ENCODE measurements at regions not wholly inside any gene's neighbourhood (a gene's known extent, or its start where the extent isn't known, plus 50 kb on each side); places are given as distances from the start of the nearest gene placed in this dataset.

GRCh38 chr13:76025392-76025791 lies 389.3 kb downstream of the LMO7 start:
- intact Hi-C loops (cut with DNase I), result no loop called here
- no peak for DNase-seq (ENCODE audit: low spot score)

- intact Hi-C loops (cut with DNase I), result no loop called here
- no peak for DNase-seq (ENCODE audit: low spot score)
Observed at GRCh38 chr13:76024151-76024550, 388.0 kb downstream of the LMO7 start.

- no peak for DNase-seq (ENCODE audit: low spot score)
- intact Hi-C loops (cut with DNase I), result no loop called here
Observed at GRCh38 chr13:76023652-76024051, 387.5 kb downstream of the LMO7 start.

- no peak for DNase-seq (ENCODE audit: low spot score)
- intact Hi-C loops (cut with DNase I), result no loop called here
Observed at GRCh38 chr13:76020421-76020955, 384.4 kb downstream of the LMO7 start.

GRCh38 chr13:76019421-76020044 lies 383.4 kb downstream of the LMO7 start:
- no peak for DNase-seq (ENCODE audit: low spot score)
- intact Hi-C loops (cut with DNase I), result no loop called here

GRCh38 chr13:76017861-76018556 lies 381.9 kb downstream of the LMO7 start:
- intact Hi-C loops (cut with DNase I), result no loop called here
- DNase-seq (ENCODE audit: low spot score), result no peak

GRCh38 chr13:76016799-76017400 lies 380.8 kb downstream of the LMO7 start:
- intact Hi-C loops (cut with DNase I), result no loop called here
- DNase-seq (ENCODE audit: low spot score), result no peak

DNA sequence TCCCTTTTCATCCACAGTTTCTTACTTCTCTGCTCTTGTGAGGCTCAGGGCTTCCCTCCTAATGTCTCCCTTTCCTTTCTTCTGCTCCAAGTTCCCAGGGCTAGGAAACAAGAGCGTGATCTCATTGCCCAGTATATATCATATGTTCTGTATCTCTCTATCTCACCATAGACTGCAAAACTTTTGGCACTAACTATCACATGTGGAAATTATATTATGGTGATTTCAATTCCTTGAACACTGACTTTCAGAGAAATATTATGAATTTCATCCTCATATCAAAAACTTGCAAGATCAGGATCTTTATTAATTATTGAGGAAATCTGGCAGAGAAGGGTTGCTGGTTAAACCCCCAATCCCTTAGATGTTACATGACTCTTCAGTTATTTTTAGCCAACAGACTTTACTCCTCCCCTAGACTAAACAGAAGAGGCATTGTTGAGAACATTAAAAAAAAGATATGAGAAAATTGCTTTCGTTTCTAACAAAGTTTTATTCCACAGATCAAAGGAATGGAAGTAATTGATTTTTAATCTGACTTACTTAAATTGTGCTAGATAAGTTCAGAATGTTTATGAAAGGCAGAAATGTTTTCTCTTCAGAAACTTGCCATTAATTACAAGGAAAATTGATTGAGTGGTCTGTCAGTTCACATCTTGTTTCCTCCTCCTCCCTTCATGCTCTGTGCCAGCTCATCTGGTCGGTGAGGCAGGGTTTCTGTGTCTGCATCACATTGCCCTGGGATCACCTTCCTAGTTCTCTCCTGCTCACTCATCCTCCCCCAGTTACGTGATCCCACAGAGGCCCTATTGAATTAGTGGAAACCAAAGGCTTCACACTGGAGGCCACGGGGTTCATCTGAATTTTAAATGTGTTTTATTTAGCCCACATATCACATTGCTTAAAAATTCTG lies 378.5 kb downstream of the LMO7 start:
- intact Hi-C loops (cut with DNase I), result no loop called here
- DNase-seq (ENCODE audit: low spot score), result no peak

DNA sequence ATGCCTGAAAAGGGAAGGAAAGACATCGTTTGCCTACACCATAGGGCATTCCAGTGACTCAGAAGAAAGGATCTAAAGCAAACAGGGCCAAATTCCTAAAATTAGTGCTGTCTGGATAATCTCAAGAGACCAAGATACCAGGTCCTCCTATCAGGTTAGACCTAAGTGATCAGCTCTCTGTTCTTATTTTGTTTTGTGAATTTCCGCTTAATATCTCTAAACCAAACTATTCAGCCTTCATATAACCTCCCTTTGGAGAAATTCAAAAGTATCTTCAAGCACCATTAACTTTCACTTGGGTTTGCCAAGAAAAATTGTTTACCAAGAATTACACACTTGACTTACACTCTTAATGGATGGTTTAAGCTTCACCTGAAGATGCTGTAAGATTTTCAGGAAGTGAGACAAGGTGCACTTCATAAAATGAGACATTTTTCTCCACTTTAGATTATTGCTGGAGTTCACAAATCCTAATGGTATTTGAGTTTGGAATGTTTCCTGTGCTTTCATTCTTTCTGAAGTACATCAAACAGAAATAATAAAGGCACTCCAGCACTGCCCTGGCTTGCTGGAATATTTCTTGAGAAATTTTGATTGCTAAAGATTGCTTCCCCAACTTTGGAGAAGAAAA lies 376.1 kb downstream of the LMO7 start:
- intact Hi-C loops (cut with DNase I), result no loop called here
- no peak for DNase-seq (ENCODE audit: low spot score)

- no peak for DNase-seq (ENCODE audit: low spot score)
- intact Hi-C loops (cut with DNase I), result no loop called here
Observed at GRCh38 chr13:76009267-76009890, 373.2 kb downstream of the LMO7 start.

GRCh38 chr13:76004416-76004815 lies 368.3 kb downstream of the LMO7 start:
- intact Hi-C loops (cut with DNase I), result no loop called here
- DNase-seq (ENCODE audit: low spot score), result no peak

GRCh38 chr13:76000131-76000530 lies 364.0 kb downstream of the LMO7 start:
- no peak for DNase-seq (ENCODE audit: low spot score)
- intact Hi-C loops (cut with DNase I), result no loop called here

DNA sequence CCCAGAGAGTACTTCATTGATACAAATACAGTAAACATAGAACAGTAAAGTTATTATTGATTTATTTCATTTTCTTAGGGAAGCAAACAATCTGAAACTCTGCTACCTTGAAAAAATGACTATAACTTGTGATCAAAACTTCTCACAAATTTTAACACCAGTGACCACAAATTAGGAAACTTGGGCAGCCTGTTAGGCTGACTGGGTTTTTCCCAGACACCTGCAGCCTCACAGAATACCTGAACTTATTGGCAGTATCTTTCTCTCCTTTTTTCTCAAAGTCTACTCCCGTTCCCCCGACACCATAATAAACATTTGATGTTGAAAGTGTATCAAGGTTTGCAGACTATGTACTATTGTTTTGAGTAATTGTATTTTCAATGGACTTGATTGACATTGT lies 360.5 kb downstream of the LMO7 start:
- intact Hi-C loops (cut with DNase I), result no loop called here

GRCh38 chr13:75995966-75996365 lies 359.8 kb downstream of the LMO7 start:
- no peak for DNase-seq (ENCODE audit: low spot score)
- intact Hi-C loops (cut with DNase I), result no loop called here

More for the DNA sequence above, 360.5 kb downstream of the LMO7 start:
- DNase-seq (ENCODE audit: low spot score), result no peak

DNA sequence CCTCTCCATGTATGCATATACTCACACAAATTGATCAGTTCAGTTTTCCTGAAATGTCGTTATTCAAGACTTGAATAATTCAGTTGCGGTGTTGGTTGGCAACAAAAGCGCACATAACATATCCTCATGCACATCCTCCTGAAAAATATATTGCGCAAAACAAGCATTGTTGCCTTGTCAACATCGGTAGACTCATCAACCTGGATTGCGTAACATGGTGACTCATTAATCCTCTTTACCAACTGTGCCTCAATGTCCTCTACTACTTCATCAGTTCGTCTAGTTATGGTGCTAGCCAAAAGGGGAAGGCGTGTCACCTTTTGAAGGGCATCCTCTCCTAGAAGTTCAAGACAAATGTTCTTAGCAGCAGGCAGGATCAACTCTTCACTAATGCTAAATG lies 357.7 kb downstream of the LMO7 start:
- DNase-seq (ENCODE audit: low spot score), result no peak
- intact Hi-C loops (cut with DNase I), result no loop called here

- intact Hi-C loops (cut with DNase I), result no loop called here
- no peak for DNase-seq (ENCODE audit: low spot score)
Observed at GRCh38 chr13:75993241-75993640, 357.1 kb downstream of the LMO7 start.

DNA sequence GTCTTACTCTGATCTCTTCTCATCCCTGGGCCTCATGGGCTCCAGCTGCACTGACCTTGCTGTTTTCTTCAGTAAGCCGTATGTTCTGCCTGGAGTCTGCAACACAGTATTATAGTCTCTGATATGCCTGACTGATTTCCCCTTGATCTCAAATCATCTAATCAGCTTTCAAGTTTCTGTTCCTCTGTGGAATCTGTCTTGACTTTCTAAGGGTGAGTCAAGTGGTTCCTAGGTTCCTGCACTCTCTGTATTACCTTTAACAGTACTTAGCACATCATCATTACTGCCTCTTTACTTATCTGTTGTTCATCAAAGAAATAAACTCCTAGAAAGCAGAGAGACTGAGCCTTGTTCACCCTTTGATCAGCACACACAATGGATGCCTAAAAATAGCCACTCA lies 350.7 kb downstream of the LMO7 start:
- no peak for DNase-seq (ENCODE audit: low spot score)
- intact Hi-C loops (cut with DNase I), result no loop called here

DNA sequence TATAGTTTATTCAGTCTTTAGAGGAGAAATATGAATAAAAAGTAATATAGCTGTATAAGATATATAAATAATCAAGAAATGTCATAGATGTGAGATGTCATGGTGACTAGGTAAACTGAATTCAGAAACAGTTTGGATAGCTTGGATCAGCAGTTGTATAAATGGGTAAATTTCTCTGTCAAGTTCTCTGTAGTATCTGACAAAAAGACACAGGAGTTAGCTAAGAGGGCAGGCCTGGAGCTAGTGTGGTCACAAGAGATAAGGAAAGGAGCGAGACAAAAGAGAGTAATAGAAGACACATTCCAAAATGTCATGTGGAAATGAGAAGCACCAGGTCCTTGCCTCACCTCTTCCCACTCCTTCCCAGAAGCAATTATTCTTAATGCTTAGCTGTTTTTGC lies 349.0 kb downstream of the LMO7 start:
- DNase-seq (ENCODE audit: low spot score), result no peak
- intact Hi-C loops (cut with DNase I), result no loop called here

DNA sequence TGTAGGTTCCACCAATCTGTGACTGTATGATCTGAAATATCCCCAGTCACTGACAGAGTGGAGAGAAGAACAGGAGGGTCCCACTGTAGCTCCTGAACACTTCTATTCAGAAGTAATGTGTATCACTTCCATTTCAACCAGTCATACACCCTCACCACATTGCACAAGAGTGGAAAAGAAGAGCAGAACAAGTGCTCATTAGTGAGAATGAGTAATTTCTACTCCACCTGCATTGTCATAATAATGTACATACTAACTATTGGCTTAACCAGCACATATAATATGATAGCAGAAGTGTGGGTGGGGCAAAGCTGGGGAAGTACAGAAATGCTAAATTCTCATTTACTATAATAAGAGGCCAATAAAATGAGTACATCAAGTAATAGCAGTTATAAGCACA lies 342.7 kb downstream of the LMO7 start:
- DNase-seq (ENCODE audit: low spot score), result no peak
- intact Hi-C loops (cut with DNase I), result no loop called here
